CD4-positive, alpha-beta T cell treated with Interleukin-17A for 4 hours (primary cell): ENCODE measurements at regions not wholly inside any gene's neighbourhood (a gene's known extent, or its start where the extent isn't known, plus 50 kb on each side); places are given as distances from the start of the nearest gene placed in this dataset.
"Not testable (repeated sequence)": the region's sequence is repeated elsewhere in the genome, so short reads cannot be mapped to it uniquely, and the experiment has no call there.

ENCODE experiments used
- DNase-seq: peaks from one replicate; pipeline ENCODE4 v3.0.0-alpha.2; 2020; ENCODE audit warnings: mixed read lengths

DNA sequence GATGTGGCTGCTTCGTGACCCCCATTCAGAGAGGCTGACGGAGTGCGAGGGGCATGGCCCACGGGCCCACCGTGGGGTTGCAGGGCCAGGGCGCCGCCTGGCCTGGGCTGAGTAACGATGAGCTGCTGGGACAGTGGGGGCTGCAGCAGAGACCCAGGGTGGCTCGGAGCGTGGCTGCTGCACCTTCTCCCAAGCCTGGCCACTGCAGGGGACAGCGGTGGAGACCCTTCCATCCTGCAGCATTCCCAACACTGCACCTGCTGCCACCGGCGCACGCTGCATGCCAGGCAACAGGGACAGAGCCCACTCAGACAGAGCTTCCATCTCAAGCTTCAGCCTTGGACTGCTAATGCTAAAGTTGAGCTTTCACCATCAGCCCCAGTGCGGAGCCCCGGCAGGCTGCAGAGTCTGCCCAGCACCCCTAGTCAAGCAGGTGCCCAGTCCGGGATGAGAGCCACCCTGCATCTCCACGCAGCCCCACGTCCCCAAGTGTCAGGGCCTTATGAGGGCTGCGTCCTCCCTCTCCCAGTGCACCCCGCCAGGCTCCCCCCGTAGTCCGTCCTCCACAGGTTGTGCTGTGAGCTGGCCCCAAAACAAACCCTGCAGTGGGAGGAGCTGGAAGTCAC, 89.4 kb upstream of the AFDN start:
- DNase-seq, result no peak

DNA sequence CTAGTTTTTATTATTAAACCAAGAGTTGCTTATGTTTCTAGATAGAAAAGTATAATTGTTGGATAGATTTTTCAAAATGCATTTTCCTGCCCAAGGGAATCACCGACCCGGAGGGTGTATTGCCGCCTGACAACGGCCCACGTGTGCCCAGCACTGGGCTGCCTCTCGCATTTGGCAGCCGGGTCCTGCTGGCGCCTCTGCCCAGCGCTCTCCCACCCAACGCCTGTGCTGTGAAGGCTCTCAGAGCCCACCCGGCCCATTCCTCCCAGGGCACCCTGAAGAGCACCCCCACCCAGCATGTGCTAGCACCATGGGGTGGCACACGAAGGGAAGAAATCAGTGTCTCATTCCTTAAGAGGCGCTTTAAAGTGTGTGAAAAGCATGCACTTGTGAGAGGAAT, 88.3 kb upstream of the AFDN start:
- no peak for DNase-seq

DNA sequence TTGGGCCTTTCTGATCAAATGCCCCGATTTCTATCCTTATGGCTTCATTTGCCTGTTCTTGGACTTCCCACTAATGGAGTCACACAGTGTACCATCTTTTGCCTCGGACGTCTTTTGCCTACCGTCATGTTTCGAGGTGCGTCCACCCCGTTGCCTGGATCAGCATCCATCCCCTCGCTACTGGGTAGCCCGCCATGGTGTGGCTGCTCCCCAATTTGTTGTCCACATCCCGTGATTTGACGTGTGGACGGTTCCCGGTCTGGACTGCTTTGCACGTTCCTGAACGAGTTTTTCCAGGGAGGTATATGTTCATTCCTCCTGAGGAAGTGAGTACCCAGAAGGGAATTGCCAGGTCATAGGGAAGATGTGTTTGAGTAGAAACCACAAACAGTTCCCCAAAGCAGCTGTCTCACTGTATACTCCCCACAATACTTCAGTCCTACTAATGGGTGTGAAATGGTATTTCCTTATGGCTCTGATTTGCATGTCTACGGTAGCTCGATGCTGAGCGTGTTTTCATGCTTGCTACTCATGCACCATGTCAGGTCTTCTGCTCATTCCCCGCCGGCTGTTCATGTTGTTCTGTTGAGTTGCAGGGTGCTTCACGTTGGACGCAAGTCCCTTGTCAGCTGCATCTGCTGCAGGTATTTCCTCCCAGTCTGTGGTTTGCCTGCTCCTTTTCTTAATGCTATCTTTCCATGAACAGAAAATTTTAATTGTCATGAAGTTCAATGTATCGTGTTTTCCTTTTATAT, 86.8 kb upstream of the AFDN start:
- DNase-seq, result no peak

DNA sequence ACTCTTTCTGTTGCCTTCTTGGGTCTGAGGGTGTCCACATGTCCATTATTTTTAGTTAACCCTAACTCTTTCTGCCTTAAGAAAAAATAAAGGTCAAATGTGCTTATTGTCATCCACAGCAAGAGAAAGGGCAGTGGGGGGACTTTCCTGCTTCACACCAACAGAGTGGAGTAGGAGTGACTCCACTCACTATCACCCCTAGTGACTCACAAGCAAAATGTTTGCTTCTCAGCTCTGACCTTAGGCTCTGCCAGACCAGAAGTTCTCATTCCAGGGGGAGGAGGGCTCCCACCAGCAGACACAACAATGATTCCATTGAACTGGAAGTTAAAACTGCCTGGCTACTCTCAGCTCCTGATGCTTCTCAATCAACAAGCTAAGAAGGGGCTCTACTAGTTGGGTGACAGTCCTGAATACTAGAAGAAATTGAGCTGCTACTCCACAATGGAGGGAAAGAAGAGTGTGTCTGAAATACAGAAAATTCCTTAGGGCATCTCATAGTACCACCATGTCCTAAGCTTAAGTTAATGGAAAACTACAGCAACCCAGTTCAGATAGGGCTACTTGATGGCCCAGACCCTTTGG, 83.9 kb upstream of the AFDN start:
- DNase-seq, result no peak

DNA sequence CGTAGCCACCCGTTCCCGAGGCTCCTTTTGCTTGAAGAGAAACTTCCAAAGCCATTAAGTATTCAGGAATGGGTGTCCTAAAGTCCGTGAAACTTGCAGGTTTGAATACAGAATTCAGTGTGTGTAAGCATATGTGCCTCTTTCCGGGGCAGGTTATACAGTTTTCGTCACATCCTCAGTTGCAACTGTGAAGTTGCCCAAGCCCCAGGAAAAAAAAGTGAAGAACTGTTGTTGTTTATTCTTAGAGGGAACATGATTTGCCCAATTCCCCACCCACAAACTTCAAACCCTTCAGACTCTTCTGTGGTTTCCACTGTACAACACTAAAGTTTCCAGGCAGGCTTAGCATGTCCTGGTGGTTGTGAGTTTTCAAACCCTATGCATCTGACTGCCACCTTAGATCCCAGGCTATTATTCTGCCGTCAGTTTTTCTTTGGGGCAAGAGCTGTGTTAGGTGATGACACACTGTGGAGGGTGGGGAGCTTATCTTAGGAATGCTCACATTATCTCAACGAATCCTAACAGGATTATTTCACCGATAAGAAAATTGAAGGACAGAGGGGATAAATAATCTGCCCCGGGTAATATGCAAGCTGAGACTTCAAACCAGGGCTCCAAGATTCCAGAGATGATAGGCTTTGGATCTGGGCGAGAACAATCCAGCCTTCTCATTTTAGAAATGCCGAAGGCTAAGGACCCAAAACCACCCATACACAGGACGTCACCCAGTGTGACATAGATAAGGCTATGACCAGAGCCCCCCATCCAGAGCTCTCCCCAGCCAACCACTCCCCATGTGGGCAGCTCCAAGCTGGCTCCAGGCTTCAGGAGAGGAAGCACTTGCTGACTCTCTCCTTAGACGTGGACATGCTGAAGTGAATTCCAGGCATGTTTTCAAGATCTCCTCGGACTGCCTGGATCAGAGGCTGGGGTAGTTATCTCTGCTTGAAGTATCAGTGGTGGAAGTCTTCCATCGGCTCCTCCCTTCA, 81.7 kb upstream of the AFDN start:
- no peak for DNase-seq

DNA sequence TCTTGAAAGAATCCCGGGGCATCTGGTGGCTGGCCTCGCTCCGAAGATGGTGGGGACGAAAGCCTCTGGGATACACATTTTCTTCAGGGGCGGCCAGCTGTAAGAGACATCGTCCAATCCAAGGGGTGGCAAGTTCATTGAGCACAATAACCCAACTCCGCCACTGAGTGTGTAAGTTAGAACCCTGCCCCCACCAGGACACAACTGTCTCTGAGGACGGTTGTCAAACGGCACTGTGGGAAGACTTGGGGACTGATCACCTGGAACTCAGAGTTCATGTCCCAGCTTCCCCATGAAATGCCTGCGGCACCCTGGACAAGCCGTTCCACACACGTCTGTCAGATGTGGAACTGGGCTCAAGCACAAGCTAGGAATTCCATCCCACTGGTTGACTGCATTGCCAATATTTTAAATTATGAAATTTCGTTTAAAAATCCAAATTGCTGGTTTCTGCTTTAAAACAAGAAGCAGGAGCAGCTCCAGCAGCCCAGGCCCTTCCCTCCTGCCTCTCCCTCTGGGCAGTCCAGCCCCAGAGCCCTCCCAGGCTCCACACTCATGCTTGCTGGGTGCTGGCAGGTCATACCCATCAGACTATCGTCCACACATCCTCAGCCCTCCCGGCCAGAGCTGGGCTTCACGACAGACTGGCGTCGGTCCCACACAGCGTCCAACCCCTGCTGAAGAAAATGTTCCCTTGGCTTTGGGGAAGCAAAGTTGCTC, 80.9 kb upstream of the AFDN start:
- no peak for DNase-seq

DNA sequence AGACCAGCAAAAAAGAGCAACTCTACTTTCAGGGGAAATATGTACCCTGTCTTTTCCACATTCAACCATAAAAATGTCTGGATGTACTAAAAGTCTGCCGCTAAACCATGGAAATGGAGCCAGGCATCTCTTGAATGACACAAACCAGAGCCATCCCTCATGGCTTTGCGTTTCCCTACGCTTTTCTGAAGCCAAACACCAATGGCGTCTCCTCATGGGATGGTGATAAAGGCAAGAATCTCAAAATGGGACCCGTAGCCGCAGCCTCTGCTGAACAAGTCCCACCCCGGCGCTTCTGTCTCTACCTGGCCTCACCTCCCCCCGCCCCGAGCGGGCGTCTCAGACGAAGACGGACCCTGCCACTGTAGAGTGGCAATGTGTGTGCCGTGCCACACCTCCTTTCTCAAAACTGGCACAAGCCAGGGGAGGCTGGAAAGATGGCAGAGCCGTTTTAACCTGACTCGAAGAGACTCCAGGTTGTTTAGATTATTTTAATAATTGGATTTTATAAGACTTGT, 80.3 kb upstream of the AFDN start:
- no peak for DNase-seq

DNA sequence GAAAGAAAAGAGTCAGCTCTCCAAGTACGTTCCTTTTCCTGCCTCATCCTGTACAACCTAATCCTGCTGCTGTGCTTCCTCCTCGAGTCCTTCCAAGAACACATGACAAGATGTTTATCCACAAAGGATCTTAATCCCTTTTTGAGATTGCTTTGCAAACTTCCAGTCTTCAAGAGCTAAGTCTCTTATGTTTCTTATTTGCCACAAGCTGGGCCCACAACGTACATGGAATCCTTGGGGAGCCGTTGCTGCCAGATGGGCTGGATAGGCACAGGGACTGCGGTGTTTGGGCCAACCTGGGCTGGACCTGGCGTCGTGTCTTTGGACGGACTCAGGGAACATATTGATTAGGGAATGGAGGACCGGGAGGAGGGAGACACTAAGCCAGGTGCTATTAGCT, 79.7 kb upstream of the AFDN start:
- no peak for DNase-seq

DNA sequence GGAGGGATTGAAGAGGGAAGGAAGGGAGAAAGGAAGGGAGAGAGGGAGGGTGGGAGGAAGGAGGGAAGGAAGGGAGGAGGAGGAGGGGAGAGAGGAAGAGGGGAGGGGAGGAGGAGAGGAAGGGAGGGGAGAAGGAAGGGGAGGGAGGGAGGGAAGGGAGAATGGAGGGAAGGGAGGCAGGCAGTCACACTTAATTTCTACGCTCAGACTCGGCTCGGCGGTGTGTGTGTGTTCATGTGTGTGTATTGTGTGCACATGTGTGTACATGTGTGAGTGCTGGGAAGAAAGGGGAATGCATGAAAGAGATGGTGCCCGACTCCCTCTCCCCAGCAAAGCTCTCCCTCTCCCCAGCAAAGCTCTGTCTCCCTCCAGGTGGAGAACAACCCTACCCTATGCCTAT, 79.1 kb upstream of the AFDN start:
- no peak for DNase-seq

DNA sequence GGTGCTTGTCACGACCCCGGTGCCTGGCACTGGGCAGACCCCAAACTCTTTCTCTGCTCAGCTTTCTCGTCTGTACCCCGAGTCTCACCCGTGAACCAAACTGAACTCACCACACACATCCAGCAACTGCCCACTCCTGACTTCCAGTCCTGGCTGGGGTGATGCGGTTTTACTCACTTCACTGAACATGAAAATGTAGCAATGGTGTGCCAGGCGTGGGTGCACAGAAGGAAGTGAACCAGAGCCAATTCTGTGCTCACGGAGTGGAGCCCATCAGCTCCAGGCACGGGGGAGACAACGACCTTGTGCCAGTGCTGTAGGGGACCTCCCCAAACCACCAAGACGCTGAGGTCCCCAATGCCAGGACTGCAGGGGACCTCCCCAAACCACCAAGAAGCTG, 78.7 kb upstream of the AFDN start:
- DNase-seq, result no peak

DNA sequence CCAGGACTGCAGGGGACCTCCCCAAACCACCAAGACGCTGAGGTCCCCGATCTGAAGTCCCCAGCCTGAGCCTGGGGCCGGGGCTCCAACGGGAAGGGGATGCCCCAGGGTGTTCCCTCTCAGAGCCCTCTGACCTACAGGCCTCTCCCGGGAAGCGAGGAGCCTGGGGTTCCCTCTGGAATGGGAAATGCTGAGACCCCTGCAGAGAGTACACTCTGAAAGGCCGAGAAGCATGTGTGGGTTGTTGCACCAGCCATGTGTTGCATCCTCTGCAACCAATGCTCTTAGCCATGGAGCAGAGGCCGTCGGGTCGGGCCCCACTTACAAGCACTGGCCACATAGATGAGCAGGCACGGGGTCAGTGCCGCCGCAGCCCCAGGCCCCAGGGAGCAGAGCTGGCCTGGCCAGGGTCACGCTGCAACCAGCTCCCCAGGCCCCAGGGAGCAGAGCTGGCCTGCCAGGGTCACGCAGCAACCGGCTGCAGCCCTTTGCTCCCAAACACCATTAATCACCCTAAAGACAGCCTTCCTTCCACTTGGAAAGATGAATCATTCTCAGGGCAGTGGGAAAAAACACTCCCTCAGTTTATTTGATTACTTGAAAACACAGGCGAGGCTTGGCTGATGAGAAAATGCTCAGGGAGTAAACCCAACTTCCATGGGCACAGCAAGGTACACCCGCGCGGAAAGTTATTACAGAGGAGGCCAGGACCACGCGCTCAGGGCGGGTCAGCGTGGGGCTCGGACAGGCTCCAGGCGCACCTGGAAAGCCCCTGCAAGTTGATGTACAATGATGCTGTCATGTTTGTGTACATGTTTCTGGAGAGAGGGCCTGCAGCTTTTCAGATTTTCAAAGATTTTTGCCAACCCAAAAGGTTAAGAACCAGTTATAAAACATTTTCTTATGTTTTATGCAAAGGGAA, 78.0 kb upstream of the AFDN start:
- no peak for DNase-seq

DNA sequence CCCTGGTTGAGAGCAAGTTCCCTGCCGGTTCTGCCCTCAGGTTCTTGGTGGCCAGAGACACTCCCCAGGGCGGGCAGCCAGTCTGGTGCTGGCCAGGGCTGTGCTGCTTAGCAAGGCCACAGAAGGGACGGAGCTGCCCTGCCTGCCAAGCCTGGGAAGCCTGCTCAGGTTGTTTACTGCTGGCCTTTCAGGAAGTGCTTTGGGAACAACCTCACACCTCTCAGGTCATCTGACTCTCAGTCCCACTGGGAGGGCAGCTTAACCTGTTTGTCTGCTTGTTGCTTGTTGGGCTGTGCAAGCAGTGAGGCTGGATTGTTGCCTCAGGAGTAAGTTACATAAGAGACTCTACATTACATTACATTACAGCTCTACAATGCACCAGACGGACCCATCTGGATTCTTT, 75.8 kb upstream of the AFDN start:
- DNase-seq, result no peak

DNA sequence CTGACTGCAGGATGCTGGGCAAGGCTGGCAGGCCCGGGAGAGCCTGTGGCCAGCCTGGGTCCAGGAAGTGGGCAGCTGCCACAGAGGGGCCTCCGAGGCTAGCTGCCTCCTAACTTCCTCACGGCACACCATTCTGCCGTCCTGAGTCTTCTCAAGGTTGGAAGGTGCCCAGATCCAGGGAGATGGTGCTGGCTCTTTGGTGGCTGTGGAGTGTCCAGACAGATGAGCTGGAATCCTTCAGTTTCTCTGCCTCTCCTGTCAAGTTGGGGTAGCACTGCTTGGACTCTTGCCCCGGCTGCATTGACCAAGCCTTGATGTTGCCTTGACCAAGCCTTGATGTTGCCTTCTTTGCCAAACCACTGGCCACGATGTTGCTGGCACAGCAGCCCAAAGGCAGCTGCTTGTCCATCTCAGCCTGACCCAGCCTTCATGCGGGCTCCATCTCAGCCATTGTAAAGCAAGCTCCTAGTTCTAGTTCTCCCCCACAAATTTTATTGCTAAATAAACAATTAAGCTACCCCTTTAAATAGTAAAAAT, 75.1 kb upstream of the AFDN start:
- DNase-seq, result no peak

DNA sequence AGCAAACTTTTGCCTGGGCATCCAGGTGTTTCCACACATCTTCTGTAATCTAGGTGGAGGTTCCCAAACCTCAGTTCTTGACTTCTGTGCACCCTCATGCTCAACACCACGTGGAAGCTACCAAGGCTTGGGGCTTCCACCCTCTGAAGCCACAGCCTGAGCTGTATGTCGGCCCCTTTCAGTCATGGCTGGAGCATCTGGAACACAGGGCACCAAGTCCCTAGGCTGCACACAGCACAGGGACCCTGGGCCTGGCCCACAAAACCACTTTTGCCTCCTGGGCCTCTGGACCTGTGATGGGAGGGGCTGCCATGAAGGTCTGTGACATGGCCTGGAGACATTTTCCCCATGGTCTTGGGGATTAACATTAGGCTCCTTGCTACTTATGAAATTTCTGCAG, 73.4 kb upstream of the AFDN start:
- DNase-seq, result not testable (repeated sequence)

DNA sequence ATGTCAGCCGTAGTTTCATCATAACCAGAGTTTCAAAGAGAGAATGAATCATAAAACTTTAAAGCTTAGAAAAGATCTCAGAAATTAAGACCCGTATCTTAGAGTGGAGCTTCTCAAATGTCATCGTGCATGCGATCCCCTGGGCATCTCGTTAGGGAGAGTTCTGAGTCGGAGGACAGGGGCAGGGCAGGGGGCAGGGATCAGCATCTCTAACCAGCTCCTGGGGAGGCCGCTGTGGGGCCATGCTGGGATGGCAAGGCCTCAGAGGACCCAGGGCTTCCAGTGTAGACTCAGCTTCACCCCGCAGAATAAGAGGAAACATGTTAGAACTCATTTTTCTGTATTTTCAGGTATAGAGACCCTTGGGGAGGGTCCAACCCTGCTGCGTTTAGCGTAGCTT, 72.0 kb upstream of the AFDN start:
- no peak for DNase-seq

DNA sequence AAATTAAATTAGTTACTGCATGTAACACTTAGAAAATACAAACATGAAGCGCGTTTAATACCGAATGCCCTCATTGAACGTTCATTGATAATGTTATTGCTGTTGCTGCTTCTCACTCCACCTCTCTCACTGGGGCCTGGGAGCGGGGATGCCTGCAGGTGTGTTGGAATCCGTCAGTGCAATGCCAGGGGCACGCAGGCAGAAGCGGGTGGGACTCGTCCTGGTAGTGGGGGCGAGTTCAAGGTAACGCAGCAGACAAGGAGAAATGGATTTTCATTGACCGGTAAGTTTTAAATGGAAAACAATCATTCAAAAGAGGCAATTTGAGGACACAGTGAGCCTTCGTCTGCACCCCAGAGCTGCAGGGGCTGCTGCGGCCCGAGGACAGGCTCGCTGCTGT, 71.2 kb upstream of the AFDN start:
- no peak for DNase-seq

DNA sequence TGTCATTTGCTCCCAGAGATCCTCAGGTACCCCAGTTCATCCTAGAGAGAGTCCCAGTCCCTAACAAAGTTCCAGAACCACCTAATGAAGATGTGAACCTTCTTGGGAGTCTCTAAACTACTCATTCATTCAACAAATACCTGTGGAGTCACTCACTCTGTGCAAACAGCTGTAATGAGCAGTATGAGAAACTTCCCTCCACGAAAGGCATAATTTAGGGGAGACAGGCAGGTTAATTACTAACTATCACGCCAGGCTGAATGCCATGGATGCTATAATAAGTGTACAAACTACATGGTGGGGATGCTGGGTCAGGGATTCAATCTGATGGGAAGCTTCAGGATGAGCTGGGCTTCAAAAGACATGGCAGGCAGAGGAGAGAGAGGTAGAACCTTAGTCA, 70.1 kb upstream of the AFDN start:
- DNase-seq, result no peak

DNA sequence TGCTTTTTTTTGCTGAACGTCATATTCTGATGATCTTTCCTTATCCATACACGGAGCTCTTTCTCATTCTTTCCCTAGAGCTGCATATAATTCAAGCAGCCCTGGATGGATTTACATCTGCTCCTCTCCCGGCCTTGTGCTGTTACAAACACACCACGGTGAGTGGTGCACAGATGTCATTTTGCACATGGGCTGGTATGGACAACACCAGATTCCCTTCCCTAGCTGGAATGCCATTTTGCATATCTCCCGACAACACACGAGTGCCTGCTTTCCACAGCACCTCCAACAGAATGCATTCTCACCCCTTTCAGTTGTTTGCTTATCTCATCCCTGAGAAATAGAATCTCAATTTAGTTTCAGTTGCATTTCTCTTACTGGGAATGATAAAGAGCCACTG, 69.5 kb upstream of the AFDN start:
- DNase-seq, result no peak

DNA sequence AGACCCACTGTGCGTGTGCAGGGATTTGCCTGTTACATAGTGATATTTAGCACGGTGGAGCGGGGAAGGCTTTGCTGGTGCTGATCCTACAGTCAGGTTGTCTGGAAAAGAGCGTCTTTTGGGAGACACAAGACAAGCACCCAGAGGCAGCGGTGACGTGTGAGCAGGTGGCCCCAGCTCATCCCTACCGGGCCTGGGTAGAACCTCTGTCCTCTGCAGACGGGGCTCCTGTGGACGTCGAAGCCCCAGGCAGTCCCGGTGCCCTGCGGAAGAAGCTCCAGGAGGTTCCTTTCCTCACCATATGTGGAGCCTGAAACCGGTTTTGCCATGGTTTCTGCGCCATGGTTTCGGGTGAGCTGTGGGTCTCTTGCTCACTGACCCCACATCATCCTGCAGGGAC, 68.9 kb upstream of the AFDN start:
- no peak for DNase-seq

DNA sequence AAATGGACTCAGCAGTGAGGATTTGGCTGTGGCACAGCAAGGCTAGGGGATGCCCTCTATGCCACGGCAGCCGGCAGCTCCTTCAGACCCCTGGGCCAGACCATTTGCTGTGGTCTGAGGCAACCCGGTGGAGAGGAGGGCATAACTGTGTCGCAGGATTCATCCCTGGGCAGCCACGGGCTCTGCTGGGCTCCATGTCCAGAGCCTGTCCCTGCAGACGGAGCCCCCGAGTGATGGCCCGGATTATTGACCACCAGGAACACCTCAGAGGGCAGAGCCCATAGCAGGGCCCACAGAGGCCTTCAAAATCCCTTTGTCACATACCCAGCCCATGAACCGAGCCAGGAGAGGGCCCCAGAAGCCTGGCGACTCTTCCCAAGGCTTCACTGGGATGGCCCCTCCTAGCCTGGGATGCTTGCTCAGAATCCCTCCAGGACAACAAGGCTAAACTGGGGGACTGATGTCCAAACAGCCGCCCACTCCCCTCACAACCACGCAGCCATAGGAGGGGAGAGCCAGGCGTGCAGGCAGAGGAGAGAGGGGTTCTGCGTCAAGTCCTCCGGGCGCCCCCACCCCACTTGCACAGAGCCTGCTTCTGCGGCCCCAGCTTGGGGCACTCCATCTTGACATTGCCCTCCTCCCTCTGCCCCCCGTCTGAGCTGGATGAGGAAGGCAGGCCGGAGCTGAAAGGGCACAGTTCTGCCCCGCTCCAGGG, 68.2 kb upstream of the AFDN start:
- no peak for DNase-seq
